Panc1 (cell line): ENCODE measurements at regions not wholly inside any gene's neighbourhood (a gene's known extent, or its start where the extent isn't known, plus 50 kb on each side); places are given as distances from the start of the nearest gene placed in this dataset.

Experiments
- ATAC-seq: fragments of 200-7000 bp; cut with Tn5 transposase; 2 replicates; pipeline ENCODE4 v1.9.1; 2020; ENCODE audit warnings: mild to moderate bottlenecking, moderate library complexity
- BruUV-seq: library from RNA; stranded (reverse); fragments of 400-500 nt; replicated peaks from 2 replicates; lab custom pipeline; 2021; lab: Mats Ljungman, UMichigan
- CTCF ChIA-PET: fragments of 300-600 bp; sonication (Branson Sonifier 250); formaldehyde crosslinking; loops from one replicate; lab custom pipeline; 2022; ENCODE audit warnings: antibody characterized with exemption; lab: Charles Lee
- POLR2A ChIA-PET: fragments of 300-600 bp; sonication (Branson Sonifier 250); formaldehyde crosslinking; loops from one replicate; lab custom pipeline; 2022; ENCODE audit warnings: antibody characterized with exemption; lab: Charles Lee
- DNase-seq: peaks from one replicate; pipeline ENCODE4 v3.0.0-alpha.2; 2010; ENCODE audit warnings: low read depth, low spot score
- H3K27ac ChIP-seq: 2 replicates; pipeline ENCODE4 v1.5.1; 2011; ENCODE audit warnings: mild to moderate bottlenecking, low read length, inconsistent platforms
- H3K27me3 ChIP-seq: fragments of 200-500 bp; sonication (Bioruptor generic); 2 replicates; pipeline ENCODE4 v1.6.0; 2014; ENCODE audit warnings: low read length, inconsistent platforms; ENCODE audit not compliant: control insufficient read depth, insufficient read depth
- H3K36me3 ChIP-seq: fragments of 200-500 bp; sonication (Bioruptor generic); 2 replicates; pipeline ENCODE4 v1.5.1; 2014; ENCODE audit warnings: inconsistent platforms, mild to moderate bottlenecking, low read length, moderate library complexity; ENCODE audit not compliant: control insufficient read depth, insufficient read depth
- H3K4me1 ChIP-seq: 2 replicates; pipeline ENCODE4 v1.5.1; 2011; ENCODE audit warnings: inconsistent platforms, mild to moderate bottlenecking, low read length, moderate library complexity; ENCODE audit not compliant: control insufficient read depth, insufficient read depth
- H3K4me3 ChIP-seq, 2 experiments: 2 replicates each; pipeline ENCODE4 v1.5.1; 2011 to 2012; ENCODE audit warnings: low read depth in 2 of 2, low read length in 2 of 2, mild to moderate bottlenecking in 2 of 2, inconsistent platforms in 1 of 2, moderate library complexity in 1 of 2
- H3K9me3 ChIP-seq: fragments of 200-500 bp; sonication (Bioruptor generic); 2 replicates; pipeline ENCODE4 v1.5.1; 2014; ENCODE audit warnings: low read depth, mild to moderate bottlenecking, inconsistent platforms, low read length, moderate library complexity; ENCODE audit not compliant: control insufficient read depth, insufficient read depth
- POLR2AphosphoS5 ChIP-seq: IDR thresholded peaks from 2 replicates; pipeline ENCODE4 v1.6.1; 2012; ENCODE audit warnings: mild to moderate bottlenecking, low read depth, low read length, moderate library complexity
- SIN3A ChIP-seq: IDR thresholded peaks from 2 replicates; pipeline ENCODE4 v1.6.1; 2012; ENCODE audit warnings: low read depth, mild to moderate bottlenecking, low read length, moderate library complexity, borderline replicate concordance; ENCODE audit not compliant: insufficient read depth
- TCF7L2 ChIP-seq: IDR thresholded peaks from 2 replicates; pipeline ENCODE4 v1.6.1; 2011; ENCODE audit warnings: mild to moderate bottlenecking, low read depth, low read length, inconsistent platforms
- in situ Hi-C: cut with HindIII; loops from 2 replicates; pipeline ENCODE4 v1.10.0; 2016; ENCODE audit warnings: low sequenced_read_pairs, low pct_unique_long_range_greater_than_20kb
- intact Hi-C: fragments of 100-400 bp; cut with micrococcal nuclease; formaldehyde crosslinking; loops from one replicate; pipeline ENCODE4 v1.10.0; 2022; ENCODE audit not compliant: unreplicated experiment
- TF ChIP-seq, protein P1 (sequence below), 2 experiments: IDR thresholded peaks; 2 replicates each; pipeline ENCODE4 v1.6.1; 2011 to 2012; ENCODE audit warnings: low read depth in 2 of 2, control low read depth in 1 of 2, low read length in 1 of 2, mild to moderate bottlenecking in 1 of 2, moderate library complexity in 1 of 2; ENCODE audit not compliant: insufficient read depth in 1 of 2
- TF ChIP-seq, protein P2 (sequence below): fragments of 450-650 bp; IDR thresholded peaks from 2 replicates; pipeline ENCODE4 v1.5.1; 2017; ENCODE audit warnings: mild to moderate bottlenecking

GRCh38 chr9:99345451-99345850 lies 123.4 kb downstream of the SEC61B start:
- CTCF ChIA-PET = no interaction called here

GRCh38 chr9:99345942-99346341 lies 123.9 kb downstream of the SEC61B start:
- Histone ChIP-seq H3K27ac (no peak overlapping the region), H3K9me3 (no peaks in the 10 kb centered on the region), H3K27me3 (peaks cover 2% of the 10 kb centered on the region; the same call in 1 of the 2 replicates), H3K4me1 (no peaks in the 10 kb centered on the region), H3K4me3 (no peak overlapping the region), H3K36me3 (no peaks in the 10 kb centered on the region)
- ChIA-PET CTCF (interaction anchor here (0.5 kb wide), 1 partner anchor 87 kb away, joined by 3 read pairs; no protein-coding TSS in a partner anchor), POLR2A (no interaction called here)
- no peak for TF ChIP-seq POLR2AphosphoS5
- TF ChIP-seq, protein P1, sequence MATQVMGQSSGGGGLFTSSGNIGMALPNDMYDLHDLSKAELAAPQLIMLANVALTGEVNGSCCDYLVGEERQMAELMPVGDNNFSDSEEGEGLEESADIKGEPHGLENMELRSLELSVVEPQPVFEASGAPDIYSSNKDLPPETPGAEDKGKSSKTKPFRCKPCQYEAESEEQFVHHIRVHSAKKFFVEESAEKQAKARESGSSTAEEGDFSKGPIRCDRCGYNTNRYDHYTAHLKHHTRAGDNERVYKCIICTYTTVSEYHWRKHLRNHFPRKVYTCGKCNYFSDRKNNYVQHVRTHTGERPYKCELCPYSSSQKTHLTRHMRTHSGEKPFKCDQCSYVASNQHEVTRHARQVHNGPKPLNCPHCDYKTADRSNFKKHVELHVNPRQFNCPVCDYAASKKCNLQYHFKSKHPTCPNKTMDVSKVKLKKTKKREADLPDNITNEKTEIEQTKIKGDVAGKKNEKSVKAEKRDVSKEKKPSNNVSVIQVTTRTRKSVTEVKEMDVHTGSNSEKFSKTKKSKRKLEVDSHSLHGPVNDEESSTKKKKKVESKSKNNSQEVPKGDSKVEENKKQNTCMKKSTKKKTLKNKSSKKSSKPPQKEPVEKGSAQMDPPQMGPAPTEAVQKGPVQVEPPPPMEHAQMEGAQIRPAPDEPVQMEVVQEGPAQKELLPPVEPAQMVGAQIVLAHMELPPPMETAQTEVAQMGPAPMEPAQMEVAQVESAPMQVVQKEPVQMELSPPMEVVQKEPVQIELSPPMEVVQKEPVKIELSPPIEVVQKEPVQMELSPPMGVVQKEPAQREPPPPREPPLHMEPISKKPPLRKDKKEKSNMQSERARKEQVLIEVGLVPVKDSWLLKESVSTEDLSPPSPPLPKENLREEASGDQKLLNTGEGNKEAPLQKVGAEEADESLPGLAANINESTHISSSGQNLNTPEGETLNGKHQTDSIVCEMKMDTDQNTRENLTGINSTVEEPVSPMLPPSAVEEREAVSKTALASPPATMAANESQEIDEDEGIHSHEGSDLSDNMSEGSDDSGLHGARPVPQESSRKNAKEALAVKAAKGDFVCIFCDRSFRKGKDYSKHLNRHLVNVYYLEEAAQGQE (IDR thresholded peaks at IDR 0.05; ENCODE audit: insufficient read depth in 1 of 2, low read depth in 2 of 2, low read length in 1 of 2) = no peak
- no peak for TF ChIP-seq SIN3A
- TF ChIP-seq, protein P2, sequence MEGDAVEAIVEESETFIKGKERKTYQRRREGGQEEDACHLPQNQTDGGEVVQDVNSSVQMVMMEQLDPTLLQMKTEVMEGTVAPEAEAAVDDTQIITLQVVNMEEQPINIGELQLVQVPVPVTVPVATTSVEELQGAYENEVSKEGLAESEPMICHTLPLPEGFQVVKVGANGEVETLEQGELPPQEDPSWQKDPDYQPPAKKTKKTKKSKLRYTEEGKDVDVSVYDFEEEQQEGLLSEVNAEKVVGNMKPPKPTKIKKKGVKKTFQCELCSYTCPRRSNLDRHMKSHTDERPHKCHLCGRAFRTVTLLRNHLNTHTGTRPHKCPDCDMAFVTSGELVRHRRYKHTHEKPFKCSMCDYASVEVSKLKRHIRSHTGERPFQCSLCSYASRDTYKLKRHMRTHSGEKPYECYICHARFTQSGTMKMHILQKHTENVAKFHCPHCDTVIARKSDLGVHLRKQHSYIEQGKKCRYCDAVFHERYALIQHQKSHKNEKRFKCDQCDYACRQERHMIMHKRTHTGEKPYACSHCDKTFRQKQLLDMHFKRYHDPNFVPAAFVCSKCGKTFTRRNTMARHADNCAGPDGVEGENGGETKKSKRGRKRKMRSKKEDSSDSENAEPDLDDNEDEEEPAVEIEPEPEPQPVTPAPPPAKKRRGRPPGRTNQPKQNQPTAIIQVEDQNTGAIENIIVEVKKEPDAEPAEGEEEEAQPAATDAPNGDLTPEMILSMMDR = no peak
- no peak for TF ChIP-seq TCF7L2
- DNase-seq (no peak), ATAC-seq (no peak)
- in situ Hi-C loops (no loop called here), intact Hi-C loops (no loop called here)
- BruUV-seq = no TSS peak

More at GRCh38 chr9:99345451-99345850, 123.4 kb downstream of the SEC61B start:
- Histone ChIP-seq H3K27me3 (peaks cover 2% of the 10 kb centered on the region; the same call in 1 of the 2 replicates), H3K4me3 (no peak overlapping the region), H3K4me1 (no peaks in the 10 kb centered on the region), H3K36me3 (no peaks in the 10 kb centered on the region), H3K9me3 (no peaks in the 10 kb centered on the region), H3K27ac (no peak overlapping the region)
- in situ Hi-C loops = no loop called here
- intact Hi-C loops = no loop called here
- no TSS peak for BruUV-seq
- POLR2A ChIA-PET = interaction anchor here (0.6 kb wide), 1 partner anchor 402 kb away, joined by 3 read pairs; no protein-coding TSS in a partner anchor
- no peak for ATAC-seq
- DNase-seq = no peak
- TF ChIP-seq SIN3A (no peak), POLR2AphosphoS5 (no peak), TCF7L2 (no peak)
- TF ChIP-seq, protein P1 (IDR thresholded peaks at IDR 0.05; ENCODE audit: insufficient read depth in 1 of 2, low read depth in 2 of 2, low read length in 1 of 2) = no peak
- TF ChIP-seq, protein P2 = no peak
